ENCODE measurements at regions not wholly inside any gene's neighbourhood (a gene's known extent, or its start where the extent isn't known, plus 50 kb on each side); places are given as distances from the start of the nearest gene placed in this dataset.

GRCh38 chr11:19552656-19553260 is 159.9 kb upstream of the NAV2 start:
- H3K27ac ChIP-seq, result no peak overlapping the region
- no peaks in the 10 kb centered on the region for H3K9me3 ChIP-seq
- no peaks in the 10 kb centered on the region for H3K36me3 ChIP-seq
- WGBS, 2 donors, result 71 to 80% methylated on average over 8 of the region's 8 CpGs
- ATAC-seq (ENCODE audit: low FRiP score in 2 of 2) (no peak), DNase-seq (no peak)
- no peak overlapping the region for H3K4me3 ChIP-seq
- H3K4me1 ChIP-seq, result peaks cover under 1 to 12% (median 7%) of the 10 kb centered on the region in 4 donors
- no peaks in the 10 kb centered on the region for H3K27me3 ChIP-seq
- TF ChIP-seq EP300 (IDR thresholded peaks at IDR 0.05), result no peak
- no peak for TF ChIP-seq POLR2AphosphoS5 (IDR thresholded peaks at IDR 0.05)
- TF ChIP-seq CTCF (IDR thresholded peaks at IDR 0.05), result no peak
- TF ChIP-seq POLR2A (IDR thresholded peaks at IDR 0.05), result no peak

- no peaks in the 10 kb centered on the region for H3K9me3 ChIP-seq
- no peak overlapping the region for H3K27ac ChIP-seq
- H3K4me3 ChIP-seq, result no peak overlapping the region
- no peaks in the 10 kb centered on the region for H3K36me3 ChIP-seq
- TF ChIP-seq POLR2AphosphoS5 (IDR thresholded peaks at IDR 0.05) (no peak), EP300 (IDR thresholded peaks at IDR 0.05) (no peak), CTCF (IDR thresholded peaks at IDR 0.05) (no peak), POLR2A (IDR thresholded peaks at IDR 0.05) (no peak)
- DNase-seq (peak in 1 of 2 donors; percentile 35), ATAC-seq (ENCODE audit: low FRiP score in 2 of 2) (no peak)
- peaks cover 0 to 12% (median 5%) of the 10 kb centered on the region in 4 donors for H3K4me1 ChIP-seq
- WGBS, 2 donors, result 72 to 88% methylated on average over 5 to 8 of the region's 8 CpGs
- no peaks in the 10 kb centered on the region for H3K27me3 ChIP-seq
These were observed 160.5 kb upstream of the NAV2 start for GRCh38 chr11:19552161-19552560.

- H3K36me3 ChIP-seq, result no peaks in the 10 kb centered on the region
- H3K27ac ChIP-seq, result no peak overlapping the region
- no peaks in the 10 kb centered on the region for H3K9me3 ChIP-seq
- TF ChIP-seq CTCF (IDR thresholded peaks at IDR 0.05) (no peak), EP300 (IDR thresholded peaks at IDR 0.05) (no peak)
- no peak for ATAC-seq (ENCODE audit: low FRiP score in 2 of 2)
- DNase-seq, result peak in 1 of 2 donors; percentile 20
- peaks cover 0 to 12% (median 5%) of the 10 kb centered on the region in 4 donors for H3K4me1 ChIP-seq
- no peak overlapping the region for H3K4me3 ChIP-seq
- WGBS, 2 donors, result 69 to 76% methylated on average over 4 of the region's 4 CpGs
- no peaks in the 10 kb centered on the region for H3K27me3 ChIP-seq
These were observed 161.2 kb upstream of the NAV2 start for GRCh38 chr11:19551457-19551856.

GRCh38 chr11:19547044-19547443 is 165.6 kb upstream of the NAV2 start:
- H3K27me3 ChIP-seq, result no peaks in the 10 kb centered on the region
- no peak overlapping the region for H3K27ac ChIP-seq
- no peaks in the 10 kb centered on the region for H3K36me3 ChIP-seq
- TF ChIP-seq POLR2A (IDR thresholded peaks at IDR 0.05) (no peak), CTCF (IDR thresholded peaks at IDR 0.05) (no peak), POLR2AphosphoS5 (IDR thresholded peaks at IDR 0.05) (no peak)
- H3K9me3 ChIP-seq, result no peaks in the 10 kb centered on the region
- WGBS, 2 donors, result 65% methylated on average over 3 of the region's 3 CpGs; no CpG with 5 or more reads in 1 of the 2 donors
- ATAC-seq (ENCODE audit: low FRiP score in 2 of 2) (peak in 1 of 2 donors; percentile 11), DNase-seq (no peak)
- peaks cover 0 to 3% (median 0%) of the 10 kb centered on the region in 4 donors for H3K4me1 ChIP-seq
- no peak overlapping the region for H3K4me3 ChIP-seq

- no peak for TF ChIP-seq POLR2A (IDR thresholded peaks at IDR 0.05)
- no peak for TF ChIP-seq CTCF (IDR thresholded peaks at IDR 0.05)
- TF ChIP-seq EP300 (IDR thresholded peaks at IDR 0.05), result no peak
- no peak for TF ChIP-seq POLR2AphosphoS5 (IDR thresholded peaks at IDR 0.05)
- Histone ChIP-seq H3K9me3 (no peaks in the 10 kb centered on the region), H3K27ac (no peak overlapping the region), H3K4me1 (no peaks in the 10 kb centered on the region), H3K36me3 (no peaks in the 10 kb centered on the region), H3K4me3 (no peak overlapping the region), H3K27me3 (no peaks in the 10 kb centered on the region)
- peak in 1 of 2 donors; percentile 50 for ATAC-seq (ENCODE audit: low FRiP score in 2 of 2)
- WGBS, 2 donors, result 95 to 96% methylated on average over 3 to 5 of the region's 5 CpGs
- peak in 1 of 2 donors; percentile 34 for DNase-seq
These were observed 166.3 kb upstream of the NAV2 start for GRCh38 chr11:19546325-19546724.

All from upper lobe of left lung (tissue), 6 donors.